ENCODE measurements at regions not wholly inside any gene's neighbourhood (a gene's known extent, or its start where the extent isn't known, plus 50 kb on each side); places are given as distances from the start of the nearest gene placed in this dataset.

- intact Hi-C loops (cut with DNase I): no loop called here
- Histone ChIP-seq H3K36me3 (no peaks in the 10 kb centered on the region), H3K27ac (replicated peaks in 1 of 4) (no peak overlapping the region), H3K4me3 (no peak overlapping the region), H3K9me3 (no peaks in the 10 kb centered on the region), H3K27me3 (peaks cover 0 to 9% (median 0%) of the 10 kb centered on the region in 4 donors), H3K4me1 (no peaks in the 10 kb centered on the region)
- no peak for TF ChIP-seq POLR2A (IDR thresholded peaks at IDR 0.05; ENCODE audit: low read depth)
- TF ChIP-seq POLR2AphosphoS5 (IDR thresholded peaks at IDR 0.05): no peak
- 96% methylated on average over 7 of the region's 7 CpGs for WGBS
- DNase-seq (ENCODE audit: extremely low spot score): peak; percentile 68
Measured at GRCh38 chr2:3066831-3067230, 310.8 kb downstream of the EIPR1 start.

GRCh38 chr2:3065928-3066327 is 311.7 kb downstream of the EIPR1 start:
- intact Hi-C loops (cut with DNase I): no loop called here
- no peaks in the 10 kb centered on the region for H3K36me3 ChIP-seq
- H3K27me3 ChIP-seq: peaks cover 0 to 9% (median 0%) of the 10 kb centered on the region in 4 donors
- H3K4me3 ChIP-seq: no peak overlapping the region
- H3K4me1 ChIP-seq: no peaks in the 10 kb centered on the region
- H3K27ac ChIP-seq (replicated peaks in 1 of 4): no peak overlapping the region
- TF ChIP-seq CTCF (IDR thresholded peaks at IDR 0.05) (no peak), EP300 (IDR thresholded peaks at IDR 0.05) (no peak), POLR2AphosphoS5 (IDR thresholded peaks at IDR 0.05) (no peak), POLR2A (IDR thresholded peaks at IDR 0.05; ENCODE audit: low read depth) (no peak)
- 69% methylated on average over 5 of the region's 5 CpGs for WGBS
- DNase-seq (ENCODE audit: extremely low spot score): no peak
- no peaks in the 10 kb centered on the region for H3K9me3 ChIP-seq

GRCh38 chr2:3062476-3063260 is 314.9 kb downstream of the EIPR1 start:
- 82% methylated on average over 7 of the region's 15 CpGs for WGBS
- H3K4me1 ChIP-seq: no peaks in the 10 kb centered on the region
- no peak overlapping the region for H3K4me3 ChIP-seq
- TF ChIP-seq EP300 (IDR thresholded peaks at IDR 0.05): no peak
- no peak for TF ChIP-seq POLR2AphosphoS5 (IDR thresholded peaks at IDR 0.05)
- TF ChIP-seq CTCF (IDR thresholded peaks at IDR 0.05): no peak
- TF ChIP-seq POLR2A (IDR thresholded peaks at IDR 0.05; ENCODE audit: low read depth): no peak
- H3K36me3 ChIP-seq: no peaks in the 10 kb centered on the region
- DNase-seq (ENCODE audit: extremely low spot score): no peak
- H3K27me3 ChIP-seq: peaks cover 0 to 13% (median 0%) of the 10 kb centered on the region in 4 donors
- intact Hi-C loops (cut with DNase I): no loop called here
- H3K27ac ChIP-seq (replicated peaks in 1 of 4): no peak overlapping the region
- no peaks in the 10 kb centered on the region for H3K9me3 ChIP-seq

GRCh38 chr2:3060049-3060448 is 317.6 kb downstream of the EIPR1 start:
- peaks cover 0 to 8% (median 0%) of the 10 kb centered on the region in 4 donors for H3K9me3 ChIP-seq
- no peaks in the 10 kb centered on the region for H3K36me3 ChIP-seq
- TF ChIP-seq EP300 (IDR thresholded peaks at IDR 0.05): no peak
- TF ChIP-seq CTCF (IDR thresholded peaks at IDR 0.05): no peak
- no peak for TF ChIP-seq POLR2AphosphoS5 (IDR thresholded peaks at IDR 0.05)
- TF ChIP-seq POLR2A (IDR thresholded peaks at IDR 0.05; ENCODE audit: low read depth): no peak
- H3K27ac ChIP-seq (replicated peaks in 1 of 4): no peak overlapping the region
- H3K4me1 ChIP-seq: no peaks in the 10 kb centered on the region
- intact Hi-C loops (cut with DNase I): no loop called here
- H3K27me3 ChIP-seq: peaks cover 0 to 13% (median 0%) of the 10 kb centered on the region in 4 donors
- WGBS: 55% methylated on average over 16 of the region's 16 CpGs
- no peak overlapping the region for H3K4me3 ChIP-seq
- DNase-seq (ENCODE audit: extremely low spot score): no peak

- H3K27me3 ChIP-seq: peaks cover 0 to 13% (median 0%) of the 10 kb centered on the region in 4 donors
- no peaks in the 10 kb centered on the region for H3K36me3 ChIP-seq
- TF ChIP-seq POLR2A (IDR thresholded peaks at IDR 0.05; ENCODE audit: low read depth) (no peak), CTCF (IDR thresholded peaks at IDR 0.05) (no peak), EP300 (IDR thresholded peaks at IDR 0.05) (no peak), POLR2AphosphoS5 (IDR thresholded peaks at IDR 0.05) (no peak)
- 81% methylated on average over 36 of the region's 37 CpGs for WGBS
- intact Hi-C loops (cut with DNase I): no loop called here
- peaks cover 0 to 9% (median 0%) of the 10 kb centered on the region in 4 donors for H3K9me3 ChIP-seq
- H3K4me3 ChIP-seq: no peak overlapping the region
- no peaks in the 10 kb centered on the region for H3K4me1 ChIP-seq
- H3K27ac ChIP-seq (replicated peaks in 1 of 4): no peak overlapping the region
- no peak for DNase-seq (ENCODE audit: extremely low spot score)
Measured at GRCh38 chr2:3059141-3059925, 318.3 kb downstream of the EIPR1 start.
